Astrocyte (in vitro differentiated cells and primary cell): ENCODE measurements at regions not wholly inside any gene's neighbourhood (a gene's known extent, or its start where the extent isn't known, plus 50 kb on each side); places are given as distances from the start of the nearest gene placed in this dataset.

Experiments used
- DNase-seq: peaks from one replicate; pipeline ENCODE4 v3.0.0-alpha.2; 2010; ENCODE audit warnings: low read depth
- FAIRE-seq: peaks from 2 replicates; lab custom pipeline; 2011; peaks lifted over from hg19 to GRCh38; lab: Jason Lieb, UNC
- H2AFZ ChIP-seq: 2 replicates; pipeline ENCODE4 v1.6.0; 2012; ENCODE audit warnings: low read depth, low read length, inconsistent platforms
- H3K27ac ChIP-seq: 2 replicates; pipeline ENCODE4 v1.5.1; 2011; ENCODE audit warnings: low read depth, low read length, inconsistent platforms
- H3K27me3 ChIP-seq: 2 replicates; pipeline ENCODE4 v1.6.0; 2011; ENCODE audit warnings: low read length, inconsistent platforms; ENCODE audit not compliant: insufficient read depth
- H3K36me3 ChIP-seq: 2 replicates; pipeline ENCODE4 v1.5.1; 2011; ENCODE audit warnings: low read length, inconsistent platforms; ENCODE audit not compliant: insufficient read depth
- H3K4me1 ChIP-seq: 2 replicates; pipeline ENCODE4 v1.5.1; 2011; ENCODE audit warnings: low read length, inconsistent platforms; ENCODE audit not compliant: insufficient read depth
- H3K4me2 ChIP-seq: 2 replicates; pipeline ENCODE4 v1.6.0; 2012; ENCODE audit warnings: low read length, inconsistent platforms
- H3K4me3 ChIP-seq: 2 replicates; pipeline ENCODE4 v1.5.1; 2011; ENCODE audit warnings: low read depth, mild to moderate bottlenecking, low read length, inconsistent platforms; ENCODE audit not compliant: insufficient read depth
- H3K79me2 ChIP-seq: 2 replicates; pipeline ENCODE4 v1.6.0; 2012; ENCODE audit warnings: mild to moderate bottlenecking, low read length, inconsistent platforms; ENCODE audit not compliant: insufficient read depth
- H3K9ac ChIP-seq: 2 replicates; pipeline ENCODE4 v1.6.0; 2012; ENCODE audit warnings: mild to moderate bottlenecking, low read length, inconsistent platforms
- H3K9me3 ChIP-seq: 2 replicates; pipeline ENCODE4 v1.5.1; 2012; ENCODE audit warnings: low read depth, mild to moderate bottlenecking, low read length, inconsistent platforms; ENCODE audit not compliant: insufficient read depth
- H4K20me1 ChIP-seq: 2 replicates; pipeline ENCODE4 v1.6.0; 2012; ENCODE audit warnings: low read length, inconsistent platforms; ENCODE audit not compliant: insufficient read depth
- H3K27ac Mint-ChIP-seq: one replicate; pipeline ENCODE4 v1.8.0; 2021; ENCODE audit warnings: mild to moderate bottlenecking, mixed read lengths; ENCODE audit not compliant: unreplicated experiment
- H3K27me3 Mint-ChIP-seq: one replicate; pipeline ENCODE4 v1.8.0; 2021; ENCODE audit warnings: low read depth, mixed read lengths; ENCODE audit not compliant: unreplicated experiment
- H3K36me3 Mint-ChIP-seq: one replicate; pipeline ENCODE4 v1.8.0; 2021; ENCODE audit warnings: low read depth, mixed read lengths; ENCODE audit not compliant: unreplicated experiment
- H3K4me1 Mint-ChIP-seq: one replicate; pipeline ENCODE4 v1.8.0; 2021; ENCODE audit warnings: low read depth, mixed read lengths; ENCODE audit not compliant: unreplicated experiment
- H3K4me3 Mint-ChIP-seq: one replicate; pipeline ENCODE4 v1.8.0; 2021; ENCODE audit warnings: mild to moderate bottlenecking, moderate library complexity, mixed read lengths; ENCODE audit not compliant: unreplicated experiment
- H3K9me3 Mint-ChIP-seq: one replicate; pipeline ENCODE4 v1.8.0; 2021; ENCODE audit warnings: mild to moderate bottlenecking, mixed read lengths; ENCODE audit not compliant: unreplicated experiment
- EZH2 ChIP-seq: IDR thresholded peaks from 2 replicates; pipeline ENCODE4 v1.6.1; 2012; ENCODE audit warnings: mild to moderate bottlenecking, low read length, inconsistent platforms; ENCODE audit not compliant: insufficient read depth
- TF ChIP-seq, protein P1 (sequence below): IDR thresholded peaks from 2 replicates; pipeline ENCODE4 v1.5.1; 2011; ENCODE audit warnings: low read depth, mild to moderate bottlenecking, inconsistent platforms, low read length, moderate library complexity; ENCODE audit not compliant: insufficient read depth

DNA sequence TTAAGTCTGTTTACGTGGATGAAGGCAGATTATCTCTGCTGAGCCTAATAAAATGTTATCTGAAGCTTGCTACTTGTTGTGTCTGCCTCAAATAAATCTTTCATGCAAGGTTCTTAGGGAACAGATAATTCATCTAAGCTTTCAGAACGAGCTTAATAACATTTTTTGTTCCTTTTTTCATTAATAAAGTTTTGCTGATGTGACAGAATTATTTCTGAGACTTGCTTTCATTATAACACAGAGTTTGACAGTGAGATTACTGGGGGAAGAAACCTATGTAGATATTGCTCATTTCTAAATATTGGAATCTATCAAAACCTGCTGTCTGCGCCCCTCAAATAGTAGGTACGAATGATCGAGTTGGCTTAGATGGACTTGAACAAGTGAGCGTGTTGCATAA, 948.7 kb upstream of the SEL1L start:
- Histone ChIP-seq H3K36me3 (no peaks in the 10 kb centered on the region), H3K27ac (no peak overlapping the region), H3K4me1 (no peaks in the 10 kb centered on the region), H3K4me3 (no peak overlapping the region), H2AFZ (no peak overlapping the region), H3K27me3 (no peaks in the 10 kb centered on the region), H4K20me1 (no peaks in the 10 kb centered on the region), H3K79me2 (no peaks in the 10 kb centered on the region), H3K4me2 (no peak overlapping the region), H3K9me3 (peaks cover 3% of the 10 kb centered on the region), H3K9ac (no peak overlapping the region)
- DNase-seq (no peak), FAIRE-seq (no peak)
- Mint-ChIP-seq H3K4me1 (no peaks in the 10 kb centered on the region), H3K36me3 (no peaks in the 10 kb centered on the region), H3K9me3 (peaks cover 6% of the 10 kb centered on the region), H3K4me3 (no peak overlapping the region), H3K27ac (no peak overlapping the region), H3K27me3 (no peaks in the 10 kb centered on the region)
- TF ChIP-seq, protein P1, sequence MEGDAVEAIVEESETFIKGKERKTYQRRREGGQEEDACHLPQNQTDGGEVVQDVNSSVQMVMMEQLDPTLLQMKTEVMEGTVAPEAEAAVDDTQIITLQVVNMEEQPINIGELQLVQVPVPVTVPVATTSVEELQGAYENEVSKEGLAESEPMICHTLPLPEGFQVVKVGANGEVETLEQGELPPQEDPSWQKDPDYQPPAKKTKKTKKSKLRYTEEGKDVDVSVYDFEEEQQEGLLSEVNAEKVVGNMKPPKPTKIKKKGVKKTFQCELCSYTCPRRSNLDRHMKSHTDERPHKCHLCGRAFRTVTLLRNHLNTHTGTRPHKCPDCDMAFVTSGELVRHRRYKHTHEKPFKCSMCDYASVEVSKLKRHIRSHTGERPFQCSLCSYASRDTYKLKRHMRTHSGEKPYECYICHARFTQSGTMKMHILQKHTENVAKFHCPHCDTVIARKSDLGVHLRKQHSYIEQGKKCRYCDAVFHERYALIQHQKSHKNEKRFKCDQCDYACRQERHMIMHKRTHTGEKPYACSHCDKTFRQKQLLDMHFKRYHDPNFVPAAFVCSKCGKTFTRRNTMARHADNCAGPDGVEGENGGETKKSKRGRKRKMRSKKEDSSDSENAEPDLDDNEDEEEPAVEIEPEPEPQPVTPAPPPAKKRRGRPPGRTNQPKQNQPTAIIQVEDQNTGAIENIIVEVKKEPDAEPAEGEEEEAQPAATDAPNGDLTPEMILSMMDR, result no peak
- TF ChIP-seq EZH2, result no peak

DNA sequence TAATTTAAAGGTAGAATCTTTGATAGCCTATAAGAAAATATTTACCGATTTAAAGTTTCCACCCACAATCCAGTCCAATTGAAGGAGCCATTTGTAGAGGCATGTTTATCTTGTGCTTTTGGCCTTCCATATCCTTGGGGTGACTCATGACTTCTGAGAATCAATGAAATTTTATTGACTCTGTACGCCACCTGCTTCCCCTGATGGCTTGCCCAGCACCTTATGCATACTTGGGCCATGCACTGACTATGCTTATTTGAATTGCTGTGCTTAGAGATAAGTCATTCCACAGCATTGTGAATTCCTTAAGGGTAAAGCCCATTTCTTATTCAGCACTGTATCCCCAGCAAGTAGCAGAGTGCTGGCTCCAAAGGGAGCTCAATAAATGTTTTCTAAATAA, 954.8 kb upstream of the SEL1L start:
- no peak overlapping the region for H3K27ac ChIP-seq
- no peak overlapping the region for H3K9ac ChIP-seq
- no peak for TF ChIP-seq EZH2
- TF ChIP-seq, protein P1, result no peak
- H3K9me3 ChIP-seq, result peaks cover 4% of the 10 kb centered on the region
- Mint-ChIP-seq H3K9me3 (peaks cover 4% of the 10 kb centered on the region), H3K27ac (no peak overlapping the region), H3K4me1 (no peaks in the 10 kb centered on the region), H3K4me3 (no peak overlapping the region), H3K36me3 (no peaks in the 10 kb centered on the region), H3K27me3 (no peaks in the 10 kb centered on the region)
- H2AFZ ChIP-seq, result no peak overlapping the region
- no peak overlapping the region for H3K4me3 ChIP-seq
- H3K4me1 ChIP-seq, result no peaks in the 10 kb centered on the region
- H3K79me2 ChIP-seq, result no peaks in the 10 kb centered on the region
- no peaks in the 10 kb centered on the region for H3K27me3 ChIP-seq
- DNase-seq, result no peak
- H3K4me2 ChIP-seq, result no peak overlapping the region
- H3K36me3 ChIP-seq, result no peaks in the 10 kb centered on the region
- no peak for FAIRE-seq
- no peaks in the 10 kb centered on the region for H4K20me1 ChIP-seq

- no peak overlapping the region for H3K9ac ChIP-seq
- no peak overlapping the region for H3K4me3 ChIP-seq
- Mint-ChIP-seq H3K9me3 (peaks cover 4% of the 10 kb centered on the region), H3K27me3 (no peaks in the 10 kb centered on the region), H3K27ac (no peak overlapping the region), H3K4me3 (no peak overlapping the region), H3K36me3 (no peaks in the 10 kb centered on the region), H3K4me1 (no peaks in the 10 kb centered on the region)
- TF ChIP-seq, protein P1, result no peak
- TF ChIP-seq EZH2, result no peak
- peaks cover 5% of the 10 kb centered on the region for H3K9me3 ChIP-seq
- FAIRE-seq, result no peak
- H2AFZ ChIP-seq, result no peak overlapping the region
- H3K4me1 ChIP-seq, result no peaks in the 10 kb centered on the region
- H4K20me1 ChIP-seq, result no peaks in the 10 kb centered on the region
- H3K79me2 ChIP-seq, result no peaks in the 10 kb centered on the region
- H3K4me2 ChIP-seq, result no peak overlapping the region
- no peak overlapping the region for H3K27ac ChIP-seq
- DNase-seq, result no peak
- H3K27me3 ChIP-seq, result no peaks in the 10 kb centered on the region
- H3K36me3 ChIP-seq, result no peaks in the 10 kb centered on the region
Measured at GRCh38 chr14:82490397-82490796, 956.7 kb upstream of the SEL1L start.
